ENCODE measurements at regions not wholly inside any gene's neighbourhood (a gene's known extent, or its start where the extent isn't known, plus 50 kb on each side); places are given as distances from the start of the nearest gene placed in this dataset.
A peak's percentile ranks its signal among the peaks of the same experiment; 100 is the strongest.
"Not testable (repeated sequence)": the region's sequence is repeated elsewhere in the genome, so short reads cannot be mapped to it uniquely, and the experiment has no call there.

DNA sequence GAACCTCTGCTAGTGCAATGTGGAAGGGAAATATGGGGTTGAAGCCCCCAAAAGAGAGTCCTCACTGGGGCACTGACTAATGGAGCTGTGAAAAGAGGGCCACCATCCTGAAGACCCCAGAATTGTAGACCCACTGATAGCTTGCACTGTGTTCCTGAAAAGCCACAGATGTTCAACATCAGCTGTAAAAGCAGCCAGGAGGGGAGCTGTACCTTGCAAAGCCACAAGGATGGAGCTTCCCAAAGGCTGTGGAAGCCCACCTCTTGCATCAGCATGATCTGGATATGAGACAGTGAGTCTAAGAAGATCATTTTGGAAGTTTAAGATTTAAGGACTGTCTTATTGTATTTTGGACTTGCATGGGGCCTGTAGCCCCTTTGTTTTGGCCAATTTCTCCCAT is 125.8 kb upstream of the TGFBR2 start:
- no peak overlapping the region for H3K9ac ChIP-seq (ENCODE audit: low read length)
- H3K27me3 ChIP-seq (ENCODE audit: control insufficient read depth, insufficient read depth, low read length): no peaks in the 10 kb centered on the region
- no peak overlapping the region for H3K27ac ChIP-seq (ENCODE audit: low read depth, low read length)
- H3K4me1 ChIP-seq (ENCODE audit: control insufficient read depth, insufficient read depth, low read length): peaks cover 8% of the 10 kb centered on the region
- no peak overlapping the region for H3K4me3 ChIP-seq (ENCODE audit: low read length)
- no peaks in the 10 kb centered on the region for H3K36me3 ChIP-seq (ENCODE audit: control insufficient read depth, insufficient read depth, low read length)

- H3K4me1 ChIP-seq (ENCODE audit: control insufficient read depth, insufficient read depth, low read length): peaks cover 8% of the 10 kb centered on the region
- no peak overlapping the region for H3K9ac ChIP-seq (ENCODE audit: low read length)
- H3K4me3 ChIP-seq (ENCODE audit: low read length): no peak overlapping the region
- no peaks in the 10 kb centered on the region for H3K27me3 ChIP-seq (ENCODE audit: control insufficient read depth, insufficient read depth, low read length)
- no peaks in the 10 kb centered on the region for H3K36me3 ChIP-seq (ENCODE audit: control insufficient read depth, insufficient read depth, low read length)
- H3K27ac ChIP-seq (ENCODE audit: low read depth, low read length): no peak overlapping the region
Measured at GRCh38 chr3:30481241-30481640, 125.2 kb upstream of the TGFBR2 start.

DNA sequence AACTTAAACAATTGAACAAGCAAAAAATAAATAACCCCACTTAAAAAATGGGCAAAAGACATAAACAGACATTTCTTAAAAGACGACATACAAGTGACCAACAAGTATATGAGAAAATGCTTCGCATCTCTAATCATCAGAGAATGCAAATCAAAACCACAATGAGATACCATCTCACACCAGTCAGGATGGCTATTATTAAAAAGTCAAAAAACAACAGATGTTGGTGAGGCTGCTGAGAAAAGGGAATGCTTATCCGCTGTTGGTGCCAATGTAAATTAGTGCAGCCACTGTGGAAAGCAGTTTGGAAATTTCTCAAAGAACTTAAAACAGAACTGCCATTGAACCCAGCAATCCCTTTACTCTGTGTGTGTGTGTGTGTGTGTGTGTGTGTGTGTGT is 122.2 kb upstream of the TGFBR2 start:
- not testable (repeated sequence) for H3K27ac ChIP-seq (ENCODE audit: low read depth, low read length); H3K4me3 ChIP-seq (ENCODE audit: low read length); H3K4me1 ChIP-seq (ENCODE audit: control insufficient read depth, insufficient read depth, low read length)

DNA sequence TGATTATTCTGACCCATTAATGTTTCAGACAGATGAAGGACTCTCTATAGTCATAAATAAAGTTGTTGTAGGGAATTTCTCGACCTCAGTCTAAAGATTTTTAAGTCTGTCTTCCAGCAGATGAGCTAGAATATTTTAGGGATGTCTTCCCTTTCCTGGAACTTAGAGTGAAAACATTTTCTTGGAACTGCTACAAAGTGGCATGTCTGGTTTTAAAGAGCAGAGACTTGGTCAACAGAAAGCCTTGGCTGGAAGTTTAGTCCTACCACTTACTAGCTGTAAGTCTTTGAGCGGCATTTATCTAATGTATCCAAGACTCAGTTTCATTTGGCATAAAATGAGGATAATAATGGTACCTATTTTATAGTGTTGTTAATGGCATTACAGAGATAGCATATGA is 120.0 kb upstream of the TGFBR2 start:
- no peaks in the 10 kb centered on the region for H3K27me3 ChIP-seq (ENCODE audit: control insufficient read depth, insufficient read depth, low read length)
- H3K4me1 ChIP-seq (ENCODE audit: control insufficient read depth, insufficient read depth, low read length): no peaks in the 10 kb centered on the region
- H3K27ac ChIP-seq (ENCODE audit: low read depth, low read length): peak overlapping the region; percentile 65
- no peak overlapping the region for H3K9ac ChIP-seq (ENCODE audit: low read length)
- no peak overlapping the region for H3K4me3 ChIP-seq (ENCODE audit: low read length)
- no peaks in the 10 kb centered on the region for H3K36me3 ChIP-seq (ENCODE audit: control insufficient read depth, insufficient read depth, low read length)

More for the DNA sequence above, 122.2 kb upstream of the TGFBR2 start:
- not testable (repeated sequence) for H3K36me3 ChIP-seq (ENCODE audit: control insufficient read depth, insufficient read depth, low read length); H3K9ac ChIP-seq (ENCODE audit: low read length); H3K27me3 ChIP-seq (ENCODE audit: control insufficient read depth, insufficient read depth, low read length)

GRCh38 chr3:30488070-30488756 is 118.2 kb upstream of the TGFBR2 start:
- no peak overlapping the region for H3K4me3 ChIP-seq (ENCODE audit: low read length)
- peaks cover 11% of the 10 kb centered on the region for H3K4me1 ChIP-seq (ENCODE audit: control insufficient read depth, insufficient read depth, low read length)
- no peak overlapping the region for H3K9ac ChIP-seq (ENCODE audit: low read length)
- H3K27ac ChIP-seq (ENCODE audit: low read depth, low read length): no peak overlapping the region
- H3K36me3 ChIP-seq (ENCODE audit: control insufficient read depth, insufficient read depth, low read length): no peaks in the 10 kb centered on the region
- no peaks in the 10 kb centered on the region for H3K27me3 ChIP-seq (ENCODE audit: control insufficient read depth, insufficient read depth, low read length)

DNA sequence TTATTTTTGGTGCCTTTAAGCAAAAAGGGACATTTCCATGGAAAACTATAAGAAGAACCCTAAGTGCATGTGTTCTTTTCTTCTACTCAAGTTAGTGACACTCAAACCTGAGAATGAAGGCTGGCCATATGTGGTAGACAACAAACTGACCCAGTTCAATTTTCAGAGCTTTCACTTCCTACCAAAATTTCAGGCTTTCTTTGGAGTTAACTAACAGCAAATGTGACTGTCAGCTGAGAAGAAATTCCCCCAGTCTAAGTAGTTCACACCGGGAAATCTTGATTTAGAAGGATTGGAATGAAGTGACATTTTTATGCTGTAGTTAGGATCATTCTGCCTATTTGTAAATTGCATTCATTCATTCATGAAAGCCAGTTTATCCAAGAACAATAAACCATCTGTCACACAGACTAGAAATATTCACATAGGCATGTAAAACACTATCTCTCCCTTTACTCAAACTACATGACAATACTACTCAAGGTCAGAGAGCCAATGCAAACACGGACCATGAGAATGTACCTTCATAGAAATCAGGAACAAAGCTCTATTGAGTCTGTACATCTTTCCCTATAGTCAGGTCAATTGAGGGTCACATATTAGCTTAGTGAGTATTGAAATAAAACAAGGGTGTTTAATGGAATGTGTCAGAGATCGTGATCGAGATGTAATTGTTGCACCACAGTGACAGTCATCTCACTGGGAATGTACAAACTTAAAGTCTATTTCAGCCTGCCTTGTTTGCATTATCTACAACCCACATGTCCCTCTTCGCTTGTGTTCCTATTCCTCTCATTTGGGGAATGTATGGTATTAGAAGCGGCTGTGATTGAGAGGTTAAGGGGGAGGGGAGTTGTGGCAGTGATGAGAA is 113.8 kb upstream of the TGFBR2 start:
- no peak overlapping the region for H3K4me3 ChIP-seq (ENCODE audit: low read length)
- peaks cover 36% of the 10 kb centered on the region for H3K4me1 ChIP-seq (ENCODE audit: control insufficient read depth, insufficient read depth, low read length)
- H3K36me3 ChIP-seq (ENCODE audit: control insufficient read depth, insufficient read depth, low read length): no peaks in the 10 kb centered on the region
- peak overlapping the region; percentile 45 for H3K27ac ChIP-seq (ENCODE audit: low read depth, low read length)
- no peak overlapping the region for H3K9ac ChIP-seq (ENCODE audit: low read length)
- no peaks in the 10 kb centered on the region for H3K27me3 ChIP-seq (ENCODE audit: control insufficient read depth, insufficient read depth, low read length)

GRCh38 chr3:30493911-30494311 is 112.5 kb upstream of the TGFBR2 start:
- H3K27ac ChIP-seq (ENCODE audit: low read depth, low read length): peak overlapping the region; percentile 51

GRCh38 chr3:30495172-30496065 is 111.0 kb upstream of the TGFBR2 start:
- Histone ChIP-seq H3K27me3 (ENCODE audit: control insufficient read depth, insufficient read depth, low read length) (no peaks in the 10 kb centered on the region), H3K36me3 (ENCODE audit: control insufficient read depth, insufficient read depth, low read length) (no peaks in the 10 kb centered on the region), H3K4me1 (ENCODE audit: control insufficient read depth, insufficient read depth, low read length) (peaks cover 47% of the 10 kb centered on the region), H3K27ac (ENCODE audit: low read depth, low read length) (peak overlapping the region; percentile 92), H3K9ac (ENCODE audit: low read length) (no peak overlapping the region), H3K4me3 (ENCODE audit: low read length) (peak overlapping the region; percentile 16)

More at GRCh38 chr3:30493911-30494311, 112.5 kb upstream of the TGFBR2 start:
- Histone ChIP-seq H3K4me3 (ENCODE audit: low read length) (no peak overlapping the region), H3K36me3 (ENCODE audit: control insufficient read depth, insufficient read depth, low read length) (no peaks in the 10 kb centered on the region), H3K9ac (ENCODE audit: low read length) (no peak overlapping the region), H3K27me3 (ENCODE audit: control insufficient read depth, insufficient read depth, low read length) (no peaks in the 10 kb centered on the region), H3K4me1 (ENCODE audit: control insufficient read depth, insufficient read depth, low read length) (peaks cover 42% of the 10 kb centered on the region)

- Histone ChIP-seq H3K4me1 (ENCODE audit: control insufficient read depth, insufficient read depth, low read length) (peaks cover 47% of the 10 kb centered on the region), H3K36me3 (ENCODE audit: control insufficient read depth, insufficient read depth, low read length) (no peaks in the 10 kb centered on the region), H3K27ac (ENCODE audit: low read depth, low read length) (peak overlapping the region; percentile 92), H3K4me3 (ENCODE audit: low read length) (peak overlapping the region; percentile 21), H3K27me3 (ENCODE audit: control insufficient read depth, insufficient read depth, low read length) (no peaks in the 10 kb centered on the region), H3K9ac (ENCODE audit: low read length) (no peak overlapping the region)
Measured at GRCh38 chr3:30496066-30496966, 110.1 kb upstream of the TGFBR2 start.

DNA sequence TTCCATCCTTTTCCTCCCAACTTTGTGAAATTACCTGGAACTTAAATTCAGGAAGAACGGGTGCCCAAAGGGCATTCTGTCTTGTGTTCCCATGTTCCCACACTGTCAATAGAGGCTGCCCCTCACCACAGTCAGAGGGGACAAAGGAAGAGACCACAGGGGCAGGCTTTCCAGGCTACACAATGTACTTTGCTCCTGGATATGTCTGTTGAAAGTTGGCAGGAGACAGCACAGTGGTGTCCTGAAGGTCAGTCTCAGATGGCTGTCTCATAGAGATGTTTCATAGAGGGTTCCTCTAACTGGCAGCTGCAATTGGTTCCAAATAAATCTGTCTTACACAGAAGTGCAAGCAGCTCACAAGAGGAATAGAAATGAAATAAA is 107.8 kb upstream of the TGFBR2 start:
- Histone ChIP-seq H3K27me3 (ENCODE audit: control insufficient read depth, insufficient read depth, low read length) (no peaks in the 10 kb centered on the region), H3K27ac (ENCODE audit: low read depth, low read length) (peak overlapping the region; percentile 92), H3K4me1 (ENCODE audit: control insufficient read depth, insufficient read depth, low read length) (peaks cover 36% of the 10 kb centered on the region), H3K36me3 (ENCODE audit: control insufficient read depth, insufficient read depth, low read length) (no peaks in the 10 kb centered on the region), H3K9ac (ENCODE audit: low read length) (no peak overlapping the region), H3K4me3 (ENCODE audit: low read length) (no peak overlapping the region)

- Histone ChIP-seq H3K27ac (ENCODE audit: low read depth, low read length) (no peak overlapping the region), H3K4me1 (ENCODE audit: control insufficient read depth, insufficient read depth, low read length) (peaks cover 27% of the 10 kb centered on the region), H3K27me3 (ENCODE audit: control insufficient read depth, insufficient read depth, low read length) (no peaks in the 10 kb centered on the region), H3K9ac (ENCODE audit: low read length) (no peak overlapping the region), H3K36me3 (ENCODE audit: control insufficient read depth, insufficient read depth, low read length) (no peaks in the 10 kb centered on the region), H3K4me3 (ENCODE audit: low read length) (no peak overlapping the region)
Measured at GRCh38 chr3:30500666-30501399, 105.6 kb upstream of the TGFBR2 start.

Data from rectal smooth muscle tissue (tissue), 1 donor.